HepG2 (cell line): ENCODE measurements at regions not wholly inside any gene's neighbourhood (a gene's known extent, or its start where the extent isn't known, plus 50 kb on each side); places are given as distances from the start of the nearest gene placed in this dataset.

Experiments
- RAD21 ChIP-seq: fragments of 450-650 bp; formaldehyde crosslinking; IDR thresholded peaks from 2 replicates; pipeline ENCODE4 v1.5.0; 2020; ENCODE audit warnings: mild to moderate bottlenecking
- ZNF224 ChIP-seq: sonication (generic); formaldehyde crosslinking; IDR thresholded peaks from 2 replicates; pipeline ENCODE4 v1.5.0; 2020; ENCODE audit warnings: mild to moderate bottlenecking, missing genetic modification reagents
- ZNF619 ChIP-seq: sonication (generic); formaldehyde crosslinking; IDR thresholded peaks from 2 replicates; pipeline ENCODE4 v1.4.0; 2020; ENCODE audit warnings: mild to moderate bottlenecking, missing genetic modification reagents

DNA sequence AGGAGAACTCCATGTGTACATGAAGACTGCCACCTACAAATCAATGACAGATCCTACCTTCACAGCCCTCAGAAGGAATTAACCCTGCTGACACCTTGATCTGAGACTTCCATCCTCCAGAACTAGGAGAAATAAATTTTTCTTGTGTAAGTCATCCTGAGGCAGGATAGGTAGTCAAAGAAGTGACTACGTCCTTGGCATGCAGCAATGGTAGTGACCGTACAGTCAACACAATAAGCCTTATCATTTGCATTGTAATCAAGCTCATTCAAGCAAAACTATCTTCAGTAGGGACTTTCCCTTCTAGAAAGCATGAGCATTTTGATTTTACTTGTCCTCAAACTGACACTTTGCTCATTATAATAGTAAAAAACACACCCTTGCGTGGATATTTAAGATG lies 64.0 kb upstream of the KCNK1 start:
- TF ChIP-seq RAD21 (no peak), ZNF224 (CRISPR knock-in tag) (no peak), ZNF619 (CRISPR knock-in tag) (no peak)
